ENCODE measurements at regions not wholly inside any gene's neighbourhood (a gene's known extent, or its start where the extent isn't known, plus 50 kb on each side); places are given as distances from the start of the nearest gene placed in this dataset.

DNA sequence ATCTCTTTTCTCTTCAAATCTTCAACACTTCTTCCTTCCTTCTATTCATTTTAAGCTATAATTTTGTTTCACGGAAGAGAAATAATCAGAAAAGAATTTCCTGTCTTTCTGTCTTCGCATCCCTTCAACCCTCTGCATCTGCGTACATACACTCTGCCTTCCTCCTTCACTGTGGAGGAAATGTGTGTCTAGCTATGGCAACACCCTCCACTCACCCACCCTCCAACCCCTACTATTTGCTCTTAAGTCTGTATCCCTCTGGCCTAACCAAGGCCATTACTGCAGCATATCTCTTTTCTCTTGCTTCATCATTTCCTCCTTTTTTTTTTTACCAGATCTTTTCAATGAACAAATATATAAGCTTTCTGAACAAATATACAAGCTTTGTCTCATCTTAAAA is 105.7 kb upstream of the NUDT12 start:
- ChIA-PET CTCF (no interaction called here), POLR2A (no interaction called here)

- ChIA-PET POLR2A (no interaction called here), CTCF (no interaction called here)
Measured at GRCh38 chr5:103667068-103667467, 104.5 kb upstream of the NUDT12 start.

- ChIA-PET CTCF (no interaction called here), POLR2A (no interaction called here)
Measured at GRCh38 chr5:103657301-103657700, 94.7 kb upstream of the NUDT12 start.

GRCh38 chr5:103648086-103648485 is 85.5 kb upstream of the NUDT12 start:
- CTCF ChIA-PET = no interaction called here

GRCh38 chr5:103646698-103647614 is 84.4 kb upstream of the NUDT12 start:
- POLR2A ChIA-PET = no interaction called here
- CTCF ChIA-PET = no interaction called here

More at GRCh38 chr5:103648086-103648485, 85.5 kb upstream of the NUDT12 start:
- POLR2A ChIA-PET = no interaction called here

GRCh38 chr5:103645816-103646215 is 83.2 kb upstream of the NUDT12 start:
- ChIA-PET POLR2A (no interaction called here), CTCF (no interaction called here)

DNA sequence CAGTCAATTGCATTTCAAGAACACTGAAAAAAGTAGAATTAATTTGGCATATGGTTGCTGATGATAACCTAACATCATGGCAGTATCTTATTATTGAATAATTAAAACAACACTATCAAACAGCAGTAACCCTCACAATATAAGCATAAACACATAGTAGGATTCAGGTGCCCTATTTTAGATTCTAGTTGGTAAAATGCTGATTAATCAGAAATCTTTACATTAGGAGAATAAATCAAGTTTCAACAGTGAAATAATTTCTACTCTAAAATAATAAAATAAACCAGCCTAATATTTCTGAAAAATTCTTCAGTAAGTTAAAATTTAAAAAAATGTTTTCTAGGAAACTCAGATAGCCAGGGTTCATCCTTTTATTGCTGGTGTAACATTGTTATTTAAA is 76.4 kb upstream of the NUDT12 start:
- CTCF ChIA-PET = no interaction called here

DNA sequence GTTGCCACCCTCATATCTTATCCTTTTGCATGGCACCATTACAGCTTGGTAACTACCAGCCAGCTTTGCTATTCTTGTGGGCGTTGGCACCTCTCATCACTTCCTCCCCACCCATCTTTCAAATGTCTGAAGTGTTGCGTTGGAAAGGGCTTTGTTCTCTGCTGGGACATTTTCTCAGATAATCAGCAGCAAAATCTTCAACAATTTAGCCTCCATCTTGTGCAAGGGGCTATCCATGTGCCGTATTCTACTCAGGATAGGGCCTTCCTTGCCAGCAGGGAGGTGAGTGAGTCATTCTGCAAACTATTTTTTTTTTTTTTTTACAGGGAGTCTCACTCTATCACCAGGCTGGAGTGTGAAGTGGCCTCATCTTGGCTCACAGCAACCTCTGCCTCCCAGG is 62.1 kb upstream of the NUDT12 start:
- POLR2A ChIA-PET = no interaction called here
- CTCF ChIA-PET = no interaction called here

More for the DNA sequence above, 76.4 kb upstream of the NUDT12 start:
- POLR2A ChIA-PET = no interaction called here

DNA sequence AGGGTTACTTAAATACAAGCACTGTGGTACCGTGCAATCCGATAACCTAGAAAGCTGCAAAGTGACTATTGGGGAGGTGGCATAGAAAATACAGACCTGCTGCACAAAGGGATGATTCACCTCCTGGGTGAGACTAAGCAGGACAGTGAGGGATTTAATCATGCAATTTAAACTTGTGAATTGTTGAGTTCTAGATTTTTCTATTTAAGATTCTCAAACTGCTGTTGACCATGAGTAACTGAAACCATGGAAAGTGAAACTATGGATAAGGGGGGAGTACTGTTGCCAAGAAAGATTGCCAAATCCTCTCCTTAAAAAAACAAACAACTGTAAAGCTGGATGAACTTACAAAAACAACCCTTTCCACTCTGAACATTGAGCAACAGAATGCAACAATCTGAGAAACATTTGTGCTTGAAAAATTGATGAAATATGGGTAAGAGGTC is 61.5 kb upstream of the NUDT12 start:
- CTCF ChIA-PET = no interaction called here
- POLR2A ChIA-PET = no interaction called here

DNA sequence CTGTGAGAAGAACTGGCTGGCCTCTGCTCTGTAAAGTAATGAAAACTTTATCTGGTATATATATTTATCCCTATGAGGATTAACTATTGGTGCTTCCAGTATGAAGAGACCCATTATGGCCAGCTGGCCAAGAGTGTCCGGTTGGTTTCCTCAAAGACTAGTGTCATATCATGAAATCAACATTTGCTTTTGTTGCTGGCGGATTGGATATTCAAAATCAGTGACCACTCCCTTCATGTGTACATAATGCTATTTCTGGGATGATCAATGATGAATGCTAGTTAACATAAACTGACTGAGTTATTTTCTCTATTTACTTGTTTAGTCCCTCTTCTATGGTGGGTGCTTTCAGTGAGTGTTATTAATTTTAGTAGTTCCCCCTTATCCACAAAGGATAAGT is 60.8 kb upstream of the NUDT12 start:
- ChIA-PET POLR2A (no interaction called here), CTCF (no interaction called here)

DNA sequence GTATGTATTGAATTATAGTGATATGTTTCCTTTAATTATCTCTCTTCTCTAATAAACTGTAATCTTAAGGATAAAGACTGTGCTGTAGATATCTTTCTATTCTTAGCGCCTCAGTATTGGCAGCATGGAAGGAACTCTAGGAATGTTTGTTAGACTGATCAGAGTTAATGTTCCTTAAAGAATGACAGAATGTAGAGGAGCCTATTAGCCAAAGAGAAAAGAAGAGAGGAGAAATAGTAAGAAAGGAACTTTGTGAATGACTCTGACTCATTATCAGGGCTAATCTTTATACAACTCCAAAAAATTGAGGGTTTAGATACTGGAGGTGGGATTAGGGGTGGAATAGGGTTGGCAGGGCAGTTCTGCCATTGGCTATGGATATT is 59.0 kb upstream of the NUDT12 start:
- CTCF ChIA-PET = no interaction called here

GRCh38 chr5:103620851-103621547 is 58.4 kb upstream of the NUDT12 start:
- CTCF ChIA-PET = no interaction called here
- POLR2A ChIA-PET = no interaction called here

More for the DNA sequence above, 59.0 kb upstream of the NUDT12 start:
- POLR2A ChIA-PET = no interaction called here

DNA sequence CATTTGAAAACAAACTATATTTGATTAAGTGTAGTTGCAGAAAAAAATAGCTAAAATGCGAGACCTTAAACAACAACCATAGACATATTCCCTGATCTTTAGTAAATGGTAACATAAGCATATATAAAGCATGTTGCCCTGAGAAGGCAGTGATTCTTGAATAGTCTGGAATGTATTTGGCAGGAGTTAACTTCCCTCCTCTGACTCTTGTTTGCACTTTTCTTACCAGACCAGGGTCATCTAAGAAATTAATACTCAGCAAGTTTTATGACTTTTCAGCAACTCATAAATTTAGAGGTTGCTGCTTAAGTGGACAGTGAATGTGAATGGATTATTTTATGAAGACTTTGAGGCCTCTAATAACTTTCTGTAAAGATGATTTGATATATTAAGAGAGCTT is 55.3 kb upstream of the NUDT12 start:
- ChIA-PET POLR2A (no interaction called here), CTCF (no interaction called here)

GRCh38 chr5:103617090-103617489 is 54.5 kb upstream of the NUDT12 start:
- POLR2A ChIA-PET = no interaction called here
- CTCF ChIA-PET = no interaction called here

DNA sequence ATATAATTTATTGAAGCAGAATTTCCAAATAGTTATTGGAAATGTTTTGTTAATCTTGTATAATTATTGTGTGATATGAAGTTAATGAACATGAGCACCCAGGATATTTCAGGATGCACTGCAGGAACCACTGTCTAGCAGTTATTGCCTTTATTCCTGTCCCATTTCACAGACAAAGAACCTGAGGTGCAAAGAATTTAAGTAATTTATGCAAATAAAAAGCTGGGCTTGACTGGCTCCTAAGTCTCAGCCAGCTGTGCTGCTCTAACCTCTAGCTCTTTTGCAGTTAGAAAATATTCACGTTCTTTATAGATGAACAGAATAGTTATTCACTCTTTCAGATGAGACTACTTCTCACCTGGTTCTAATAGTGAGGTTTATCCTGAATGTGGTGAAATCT is 50.0 kb upstream of the NUDT12 start:
- ChIA-PET CTCF (no interaction called here), POLR2A (no interaction called here)
